GM12878 (cell line): ENCODE measurements at regions not wholly inside any gene's neighbourhood (a gene's known extent, or its start where the extent isn't known, plus 50 kb on each side); places are given as distances from the start of the nearest gene placed in this dataset.

Experiments
- ATAC-seq: fragments of 200-7000 bp; cut with Tn5 transposase; 3 replicates; pipeline ENCODE4 v1.9.1; 2020; ENCODE audit warnings: mild to moderate bottlenecking, moderate library complexity
- BruUV-seq: library from RNA; stranded (reverse); fragments of 400-500 nt; replicated peaks from 2 replicates; lab custom pipeline; 2021; lab: Mats Ljungman, UMichigan
- CTCF ChIA-PET: fragments of 300-600 bp; sonication (Branson Sonifier 250); formaldehyde crosslinking; extraction: SDS; loops from one replicate; lab custom pipeline; 2021; ENCODE audit warnings: inconsistent platforms; lab: Yijun Ruan, JAX
- POLR2A ChIA-PET: fragments of 350-600 bp; formaldehyde crosslinking; extraction: SDS; loops from one replicate; lab custom pipeline; 2021; ENCODE audit warnings: inconsistent platforms; lab: Charles Lee
- RAD21 ChIA-PET: fragments of 300-600 bp; sonication (Branson Sonifier 250); formaldehyde crosslinking; loops from one replicate; lab custom pipeline; 2023; ENCODE audit warnings: antibody characterized with exemption; ENCODE audit not compliant: unreplicated experiment; lab: Charles Lee
- SMC1A ChIA-PET: fragments of 300-600 bp; sonication (Branson Sonifier 250); formaldehyde crosslinking; loops from one replicate; lab custom pipeline; 2023; ENCODE audit not compliant: unreplicated experiment, uncharacterized antibody; lab: Charles Lee
- DNase-seq: peaks from one replicate; pipeline ENCODE4 v3.0.0-alpha.2; 2011; ENCODE audit warnings: low read depth, low spot score
- FAIRE-seq: peaks from 3 replicates; lab custom pipeline; 2011; peaks lifted over from hg19 to GRCh38; lab: Jason Lieb, UNC
- H2AFZ ChIP-seq: 2 replicates; pipeline ENCODE4 v1.6.0; 2011; ENCODE audit warnings: low read depth, low read length, control low read depth; ENCODE audit not compliant: control insufficient read depth
- H3K27ac ChIP-seq: 2 replicates; pipeline ENCODE4 v1.5.1; 2011; ENCODE audit warnings: control low read depth; ENCODE audit not compliant: control insufficient read depth, insufficient read depth
- H3K27me3 ChIP-seq, 2 experiments: replicated peaks in 1 of 2; 2 replicates each; pipeline versions ENCODE4 v1.6.0 to v1.6.1; 2011; ENCODE audit warnings: low read length in 1 of 2; ENCODE audit not compliant: control insufficient read depth in 2 of 2, insufficient read depth in 2 of 2
- H3K36me3 ChIP-seq, 2 experiments: 2 replicates each; pipeline ENCODE4 v1.5.1; 2011; ENCODE audit warnings: low read length in 1 of 2; ENCODE audit not compliant: control insufficient read depth in 2 of 2, insufficient read depth in 2 of 2
- H3K4me1 ChIP-seq: 2 replicates; pipeline ENCODE4 v1.6.1; 2011; ENCODE audit warnings: mild to moderate bottlenecking, low read length, moderate library complexity, mixed read lengths; ENCODE audit not compliant: control insufficient read depth, insufficient read depth
- H3K4me2 ChIP-seq: 2 replicates; pipeline ENCODE4 v1.6.0; 2011; ENCODE audit warnings: control low read depth; ENCODE audit not compliant: control insufficient read depth, insufficient read depth
- H3K4me3 ChIP-seq: fragments of 200-600 bp; sonication (generic); 2 replicates; pipeline ENCODE4 v1.5.1; 2016
- H3K79me2 ChIP-seq: 2 replicates; pipeline ENCODE4 v1.6.0; 2011; ENCODE audit warnings: low read length; ENCODE audit not compliant: control insufficient read depth, insufficient read depth
- H3K9ac ChIP-seq: 2 replicates; pipeline ENCODE4 v1.8.0; 2011; ENCODE audit warnings: low read length, control low read depth, mixed read lengths; ENCODE audit not compliant: control insufficient read depth, insufficient read depth
- H3K9me3 ChIP-seq: replicated peaks from 3 replicates; pipeline ENCODE4 v1.5.1; 2011; ENCODE audit warnings: mild to moderate bottlenecking, low read length; ENCODE audit not compliant: control insufficient read depth, insufficient read depth
- H4K20me1 ChIP-seq: 2 replicates; pipeline ENCODE4 v1.6.0; 2011; ENCODE audit not compliant: control insufficient read depth, insufficient read depth
- BRCA1 ChIP-seq: IDR thresholded peaks from 2 replicates; pipeline ENCODE4 v1.6.1; 2011; ENCODE audit warnings: low read depth, low read length, improper control_type of control experiment
- MYC ChIP-seq: IDR thresholded peaks from 2 replicates; pipeline ENCODE4 v1.6.1; 2011; ENCODE audit warnings: mild to moderate bottlenecking, low read length, moderate library complexity, inconsistent platforms; ENCODE audit not compliant: insufficient read depth, insufficient replicate concordance, insufficient read length, severe bottlenecking
- NRF1 ChIP-seq: conservative IDR thresholded peaks from 2 replicates; pipeline ENCODE4 v1.6.1; 2011; ENCODE audit warnings: mild to moderate bottlenecking, low read depth, low read length, improper control_type of control experiment
- RCOR1 ChIP-seq: conservative IDR thresholded peaks from 2 replicates; pipeline ENCODE4 v1.6.1; 2012; ENCODE audit warnings: low read depth, low read length, improper control_type of control experiment
- STAT3 ChIP-seq: IDR thresholded peaks from 2 replicates; pipeline ENCODE4 v1.6.1; 2011; ENCODE audit warnings: low read depth, low read length, improper control_type of control experiment
- SUPT20H ChIP-seq: IDR thresholded peaks from 2 replicates; pipeline ENCODE4 v1.6.1; 2011; ENCODE audit warnings: low read depth, mild to moderate bottlenecking, low read length, moderate library complexity, borderline replicate concordance; ENCODE audit not compliant: control insufficient read depth
- TCF12 ChIP-seq: IDR thresholded peaks from 2 replicates; pipeline ENCODE4 v1.6.1; 2011; ENCODE audit warnings: low read depth, mild to moderate bottlenecking, low read length
- ZNF384 ChIP-seq: IDR thresholded peaks from 2 replicates; pipeline ENCODE4 v1.6.1; 2012; ENCODE audit warnings: low read depth, mild to moderate bottlenecking, low read length, improper control_type of control experiment, borderline replicate concordance
- WGBS: methylation state at CpG from one replicate; pipeline ENCODE4 v1.1.6; 2016; ENCODE audit warnings: low lambda C conversion rate; ENCODE audit not compliant: insufficient replicate concordance, insufficient coverage; ENCODE audit errors: missing lambda C conversion rate; 5-methylcytosine and 5-hydroxymethylcytosine counted together
- in situ Hi-C: fragments of 300-500 bp; cut with MboI; formaldehyde crosslinking; loops from 9 replicates; pipeline ENCODE4 v1.14.3; 2018; ENCODE audit warnings: mixed read lengths
- intact Hi-C: fragments of 100-400 bp; cut with micrococcal nuclease; formaldehyde crosslinking; loops from one replicate; pipeline ENCODE4 v1.14.2; 2022; ENCODE audit not compliant: unreplicated experiment
- TF ChIP-seq, protein P1 (sequence below): IDR thresholded peaks from 2 replicates; pipeline ENCODE4 v1.6.1; 2011; ENCODE audit warnings: borderline replicate concordance, low read depth, mild to moderate bottlenecking, moderate library complexity, mixed read lengths, low read length; ENCODE audit not compliant: insufficient read depth; ENCODE audit errors: extremely low read length
- TF ChIP-seq, protein P2 (sequence below): fragments of 450-650 bp; IDR thresholded peaks from 2 replicates; pipeline ENCODE4 v1.6.1; 2017; ENCODE audit warnings: low read depth, mild to moderate bottlenecking, moderate library complexity
- TF ChIP-seq, protein P3 (sequence below): IDR thresholded peaks from 2 replicates; pipeline ENCODE4 v1.6.1; 2012; ENCODE audit warnings: improper control_type of control experiment, low read depth, low read length; ENCODE audit not compliant: insufficient replicate concordance

DNA sequence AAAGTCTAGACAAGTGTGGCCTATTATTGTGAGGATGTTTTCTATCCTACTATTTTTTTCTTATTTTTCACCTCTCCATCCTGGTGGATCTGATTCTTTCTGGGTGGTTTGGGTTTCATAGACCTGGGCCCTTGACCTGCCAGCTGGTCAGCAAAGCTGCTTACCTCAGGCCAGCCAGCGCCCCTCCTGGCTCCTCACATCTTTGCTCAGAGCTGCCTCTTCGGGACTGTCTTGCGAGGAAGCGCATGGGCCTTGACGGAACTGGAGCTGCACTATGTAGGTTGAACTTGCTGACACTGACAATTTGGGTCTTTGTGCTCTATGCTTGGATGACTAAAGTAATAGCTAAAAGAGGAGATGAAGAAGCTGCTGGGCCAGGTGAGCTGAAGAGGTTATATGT, 138.5 kb upstream of the SYT6 start:
- ChIA-PET RAD21 (no interaction called here), SMC1A (interaction anchor here (1.2 kb wide), 1 partner anchor 14 kb away, joined by 3 read pairs; no protein-coding TSS in a partner anchor), CTCF (interaction anchor here (2.1 kb wide), 1 partner anchor 10 kb away, joined by 11 read pairs; no protein-coding TSS in a partner anchor), POLR2A (no interaction called here)
- Histone ChIP-seq H3K4me3 (no peak overlapping the region), H3K27ac (no peak overlapping the region), H3K79me2 (no peaks in the 10 kb centered on the region), H3K9me3 (no peaks in the 10 kb centered on the region), H3K4me1 (no peaks in the 10 kb centered on the region), H3K9ac (no peak overlapping the region), H3K4me2 (no peak overlapping the region), H3K36me3 (no peaks in the 10 kb centered on the region), H4K20me1 (no peaks in the 10 kb centered on the region), H3K27me3 (no peaks in the 10 kb centered on the region; a peak in 1 of 4 replicates), H2AFZ (no peak overlapping the region)
- DNase-seq (no peak), FAIRE-seq (no peak), ATAC-seq (no peak)
- intact Hi-C loops = no loop called here
- WGBS = 65% methylated on average over 5 of the region's 5 CpGs
- TF ChIP-seq MYC (no peak), TCF12 (no peak), STAT3 (no peak), BRCA1 (no peak), NRF1 (no peak), SUPT20H (no peak), RCOR1 (no peak), ZNF384 (no peak)
- TF ChIP-seq, protein P1, sequence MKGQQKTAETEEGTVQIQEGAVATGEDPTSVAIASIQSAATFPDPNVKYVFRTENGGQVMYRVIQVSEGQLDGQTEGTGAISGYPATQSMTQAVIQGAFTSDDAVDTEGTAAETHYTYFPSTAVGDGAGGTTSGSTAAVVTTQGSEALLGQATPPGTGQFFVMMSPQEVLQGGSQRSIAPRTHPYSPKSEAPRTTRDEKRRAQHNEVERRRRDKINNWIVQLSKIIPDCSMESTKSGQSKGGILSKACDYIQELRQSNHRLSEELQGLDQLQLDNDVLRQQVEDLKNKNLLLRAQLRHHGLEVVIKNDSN = no peak
- TF ChIP-seq, protein P2, sequence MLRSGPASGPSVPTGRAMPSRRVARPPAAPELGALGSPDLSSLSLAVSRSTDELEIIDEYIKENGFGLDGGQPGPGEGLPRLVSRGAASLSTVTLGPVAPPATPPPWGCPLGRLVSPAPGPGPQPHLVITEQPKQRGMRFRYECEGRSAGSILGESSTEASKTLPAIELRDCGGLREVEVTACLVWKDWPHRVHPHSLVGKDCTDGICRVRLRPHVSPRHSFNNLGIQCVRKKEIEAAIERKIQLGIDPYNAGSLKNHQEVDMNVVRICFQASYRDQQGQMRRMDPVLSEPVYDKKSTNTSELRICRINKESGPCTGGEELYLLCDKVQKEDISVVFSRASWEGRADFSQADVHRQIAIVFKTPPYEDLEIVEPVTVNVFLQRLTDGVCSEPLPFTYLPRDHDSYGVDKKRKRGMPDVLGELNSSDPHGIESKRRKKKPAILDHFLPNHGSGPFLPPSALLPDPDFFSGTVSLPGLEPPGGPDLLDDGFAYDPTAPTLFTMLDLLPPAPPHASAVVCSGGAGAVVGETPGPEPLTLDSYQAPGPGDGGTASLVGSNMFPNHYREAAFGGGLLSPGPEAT = no peak
- TF ChIP-seq, protein P3, sequence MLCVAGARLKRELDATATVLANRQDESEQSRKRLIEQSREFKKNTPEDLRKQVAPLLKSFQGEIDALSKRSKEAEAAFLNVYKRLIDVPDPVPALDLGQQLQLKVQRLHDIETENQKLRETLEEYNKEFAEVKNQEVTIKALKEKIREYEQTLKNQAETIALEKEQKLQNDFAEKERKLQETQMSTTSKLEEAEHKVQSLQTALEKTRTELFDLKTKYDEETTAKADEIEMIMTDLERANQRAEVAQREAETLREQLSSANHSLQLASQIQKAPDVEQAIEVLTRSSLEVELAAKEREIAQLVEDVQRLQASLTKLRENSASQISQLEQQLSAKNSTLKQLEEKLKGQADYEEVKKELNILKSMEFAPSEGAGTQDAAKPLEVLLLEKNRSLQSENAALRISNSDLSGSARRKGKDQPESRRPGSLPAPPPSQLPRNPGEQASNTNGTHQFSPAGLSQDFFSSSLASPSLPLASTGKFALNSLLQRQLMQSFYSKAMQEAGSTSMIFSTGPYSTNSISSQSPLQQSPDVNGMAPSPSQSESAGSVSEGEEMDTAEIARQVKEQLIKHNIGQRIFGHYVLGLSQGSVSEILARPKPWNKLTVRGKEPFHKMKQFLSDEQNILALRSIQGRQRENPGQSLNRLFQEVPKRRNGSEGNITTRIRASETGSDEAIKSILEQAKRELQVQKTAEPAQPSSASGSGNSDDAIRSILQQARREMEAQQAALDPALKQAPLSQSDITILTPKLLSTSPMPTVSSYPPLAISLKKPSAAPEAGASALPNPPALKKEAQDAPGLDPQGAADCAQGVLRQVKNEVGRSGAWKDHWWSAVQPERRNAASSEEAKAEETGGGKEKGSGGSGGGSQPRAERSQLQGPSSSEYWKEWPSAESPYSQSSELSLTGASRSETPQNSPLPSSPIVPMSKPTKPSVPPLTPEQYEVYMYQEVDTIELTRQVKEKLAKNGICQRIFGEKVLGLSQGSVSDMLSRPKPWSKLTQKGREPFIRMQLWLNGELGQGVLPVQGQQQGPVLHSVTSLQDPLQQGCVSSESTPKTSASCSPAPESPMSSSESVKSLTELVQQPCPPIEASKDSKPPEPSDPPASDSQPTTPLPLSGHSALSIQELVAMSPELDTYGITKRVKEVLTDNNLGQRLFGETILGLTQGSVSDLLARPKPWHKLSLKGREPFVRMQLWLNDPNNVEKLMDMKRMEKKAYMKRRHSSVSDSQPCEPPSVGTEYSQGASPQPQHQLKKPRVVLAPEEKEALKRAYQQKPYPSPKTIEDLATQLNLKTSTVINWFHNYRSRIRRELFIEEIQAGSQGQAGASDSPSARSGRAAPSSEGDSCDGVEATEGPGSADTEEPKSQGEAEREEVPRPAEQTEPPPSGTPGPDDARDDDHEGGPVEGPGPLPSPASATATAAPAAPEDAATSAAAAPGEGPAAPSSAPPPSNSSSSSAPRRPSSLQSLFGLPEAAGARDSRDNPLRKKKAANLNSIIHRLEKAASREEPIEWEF = no peak
- in situ Hi-C loops = no loop called here
- no TSS peak for BruUV-seq
